NCI-H510A treated with DMSO at 0.1 percent for 48 hours (cell line): ENCODE measurements at regions not wholly inside any gene's neighbourhood (a gene's known extent, or its start where the extent isn't known, plus 50 kb on each side); places are given as distances from the start of the nearest gene placed in this dataset.
"Not testable (repeated sequence)": the region's sequence is repeated elsewhere in the genome, so short reads cannot be mapped to it uniquely, and the experiment has no call there.

Experiments
- DNase-seq: peaks from one replicate; lab custom pipeline; 2025; lab: John Stamatoyannopoulos, UW

DNA sequence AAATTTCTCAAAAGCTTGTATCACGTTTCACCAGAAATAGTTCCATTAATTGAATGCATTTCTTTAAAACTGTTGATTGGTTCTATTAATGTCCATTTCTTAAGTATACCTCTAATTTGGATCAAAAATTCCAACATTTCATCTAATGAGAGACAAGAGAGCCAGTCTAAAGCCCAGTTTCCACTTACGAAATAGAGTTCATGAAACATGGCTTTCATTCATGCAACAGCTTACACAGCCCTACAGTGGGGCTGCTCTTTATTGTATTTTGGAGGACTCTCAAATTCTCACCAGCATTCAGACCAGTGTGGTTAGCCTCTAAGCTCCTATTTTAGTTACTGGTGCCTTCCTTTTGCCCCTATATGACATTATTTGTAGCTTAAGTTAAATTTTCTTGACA is 566.9 kb upstream of the RGMB start:
- no peak for DNase-seq

- DNase-seq, result no peak
These were observed 564.0 kb upstream of the RGMB start for GRCh38 chr5:98209418-98209817.

- no peak for DNase-seq
These were observed 559.0 kb upstream of the RGMB start for GRCh38 chr5:98214240-98215051.

GRCh38 chr5:98217138-98217537 is 556.3 kb upstream of the RGMB start:
- no peak for DNase-seq

DNA sequence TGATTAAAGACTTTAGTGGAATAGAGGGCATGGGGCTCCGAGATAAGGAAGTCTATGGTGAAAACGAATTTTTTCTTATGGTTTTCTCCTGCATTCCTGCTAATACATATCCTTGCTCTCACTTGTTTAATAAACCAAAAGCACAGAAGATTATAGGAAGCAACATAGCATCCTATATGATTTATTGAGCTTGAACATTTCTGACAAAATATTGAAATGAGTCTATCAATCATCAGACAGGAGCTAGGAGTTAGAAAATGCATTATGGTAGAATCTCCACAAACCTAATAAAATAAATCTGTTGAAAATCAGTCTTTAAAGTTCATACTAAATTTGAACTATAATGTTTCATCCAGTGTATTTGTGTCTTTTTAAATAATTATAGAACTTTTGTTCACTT is 554.6 kb upstream of the RGMB start:
- DNase-seq, result no peak

DNA sequence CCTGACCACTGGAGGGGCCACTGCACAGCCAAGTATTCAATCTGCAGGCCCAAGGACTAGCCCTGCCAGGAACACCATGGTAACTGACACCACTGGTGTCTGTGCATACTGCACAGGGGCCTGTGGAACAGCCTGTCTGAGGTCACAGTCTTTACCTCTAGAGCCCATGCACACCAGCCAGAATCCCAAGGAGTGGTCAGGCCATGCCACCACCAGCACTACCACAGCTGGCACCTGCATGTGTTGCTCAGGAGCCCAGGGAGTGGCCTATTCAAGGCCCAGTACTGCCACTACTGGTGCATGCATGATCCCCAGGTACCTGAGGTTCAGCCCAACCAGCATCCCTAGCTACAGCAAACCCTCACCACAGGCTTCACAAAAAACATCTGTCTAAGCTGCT is 546.0 kb upstream of the RGMB start:
- DNase-seq, result no peak

- DNase-seq, result no peak
These were observed 542.4 kb upstream of the RGMB start for GRCh38 chr5:98231089-98231488.

GRCh38 chr5:98237794-98238193 is 535.7 kb upstream of the RGMB start:
- DNase-seq, result not testable (repeated sequence)

GRCh38 chr5:98243972-98244371 is 529.5 kb upstream of the RGMB start:
- DNase-seq, result no peak

DNA sequence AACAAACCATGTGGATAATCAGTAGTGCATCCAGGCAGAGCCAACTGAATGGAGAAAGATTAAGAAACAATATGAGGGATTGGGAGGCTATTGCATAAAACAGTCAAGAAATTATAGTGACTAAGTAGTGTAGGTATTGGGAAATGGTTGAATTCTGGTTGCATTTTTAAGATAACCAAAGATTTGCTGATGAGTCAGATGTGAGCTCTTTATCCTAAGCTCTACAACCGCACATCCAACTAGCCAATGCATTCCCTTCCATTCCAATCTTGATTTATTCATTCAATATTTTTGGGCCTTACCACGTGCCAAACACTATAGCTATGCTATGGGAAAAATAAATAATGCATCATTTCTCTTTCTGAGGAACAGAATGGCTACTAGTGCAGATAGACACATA is 524.5 kb upstream of the RGMB start:
- DNase-seq, result no peak

DNA sequence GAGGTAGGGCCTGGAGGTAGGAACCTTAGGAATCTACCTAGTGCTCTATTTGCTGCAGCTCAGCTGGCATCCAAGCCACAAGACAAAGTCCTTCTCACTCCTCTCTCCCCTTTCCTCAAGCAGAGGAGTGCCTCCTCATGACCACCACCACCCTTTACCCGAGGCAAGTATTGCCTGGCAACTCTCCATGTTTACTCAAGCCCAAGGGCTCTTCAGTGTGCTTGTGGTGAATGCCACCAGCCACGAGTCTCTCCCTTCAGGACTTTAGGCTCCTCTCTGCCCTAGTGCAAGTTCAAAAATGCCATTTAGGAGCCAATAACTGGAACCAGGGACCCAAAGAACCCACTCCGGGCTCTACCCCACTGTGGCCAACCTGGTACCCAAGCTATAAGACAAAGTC is 514.5 kb upstream of the RGMB start:
- peak; percentile 21 for DNase-seq

DNA sequence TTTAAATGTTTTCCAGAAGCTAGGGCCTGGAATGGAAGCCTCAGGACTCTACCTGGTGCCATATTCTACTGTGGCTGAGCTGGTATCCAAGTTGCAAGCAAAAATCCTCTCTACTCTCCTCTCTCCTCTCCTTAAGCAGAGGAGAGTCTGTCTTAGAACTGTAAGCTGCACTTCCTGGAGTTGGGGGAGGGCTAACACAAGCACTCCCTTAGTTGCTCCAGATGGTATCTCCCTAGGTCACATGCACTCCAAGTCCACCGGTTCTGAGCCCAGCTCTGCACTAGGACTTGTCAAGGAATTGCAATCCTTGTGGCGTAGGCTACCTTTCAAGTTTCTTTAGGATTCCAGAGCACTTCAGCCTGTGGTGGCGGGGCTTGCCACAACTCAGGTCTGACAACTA is 513.9 kb upstream of the RGMB start:
- no peak for DNase-seq

- DNase-seq, result no peak
These were observed 510.4 kb upstream of the RGMB start for GRCh38 chr5:98263084-98263483.

DNA sequence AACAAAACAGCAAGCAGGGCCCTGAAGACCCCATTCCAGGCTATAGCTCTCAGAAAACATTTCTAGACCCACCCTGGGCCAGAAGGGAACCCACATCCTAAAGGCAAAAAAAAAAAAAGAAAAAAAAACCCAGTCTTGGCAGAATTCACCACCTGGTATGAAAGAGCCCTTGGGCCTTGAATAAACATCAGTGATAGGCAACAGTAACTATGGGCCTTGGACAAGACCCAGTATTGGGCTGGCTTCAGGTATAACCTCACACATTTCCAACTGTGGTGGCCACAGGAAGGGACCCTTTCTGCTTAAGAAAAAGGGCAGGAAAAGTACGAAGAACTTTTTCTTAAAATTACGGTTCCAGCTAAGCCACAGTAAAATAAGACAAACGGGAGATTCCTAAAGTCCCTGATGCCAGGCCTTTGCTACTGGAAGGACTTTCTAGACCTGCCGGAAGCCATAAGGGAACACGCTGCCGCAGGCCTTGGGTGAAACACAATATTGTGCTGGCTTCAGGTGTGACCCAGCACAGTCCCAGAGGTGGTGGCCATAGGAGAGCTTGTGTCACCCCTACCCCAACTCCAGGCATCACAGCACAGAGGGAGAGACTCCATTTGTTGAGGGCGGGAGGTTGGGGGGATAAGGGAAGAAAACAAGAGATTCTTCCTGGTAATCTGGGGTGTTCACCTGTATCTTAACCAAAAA is 505.2 kb upstream of the RGMB start:
- no peak for DNase-seq

- DNase-seq, result no peak
These were observed 497.5 kb upstream of the RGMB start for GRCh38 chr5:98275980-98276379.

DNA sequence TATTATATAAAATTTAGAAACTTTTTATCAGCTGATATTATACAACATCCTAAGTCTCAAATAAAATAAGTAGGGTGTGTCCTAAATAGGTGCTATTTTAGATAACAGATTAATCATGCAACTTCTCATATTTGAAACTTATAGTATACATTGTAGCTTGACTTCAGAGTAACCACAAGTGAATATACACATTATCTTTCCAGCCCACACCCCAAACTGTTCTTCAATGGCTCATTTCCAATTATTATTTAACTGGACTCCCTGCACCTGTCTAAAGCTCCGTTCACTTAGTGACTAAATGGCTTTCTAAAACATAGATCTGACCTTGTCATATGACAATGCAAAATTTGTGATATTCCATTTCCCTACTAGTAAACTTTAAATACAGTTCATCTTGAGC is 490.9 kb upstream of the RGMB start:
- no peak for DNase-seq

DNA sequence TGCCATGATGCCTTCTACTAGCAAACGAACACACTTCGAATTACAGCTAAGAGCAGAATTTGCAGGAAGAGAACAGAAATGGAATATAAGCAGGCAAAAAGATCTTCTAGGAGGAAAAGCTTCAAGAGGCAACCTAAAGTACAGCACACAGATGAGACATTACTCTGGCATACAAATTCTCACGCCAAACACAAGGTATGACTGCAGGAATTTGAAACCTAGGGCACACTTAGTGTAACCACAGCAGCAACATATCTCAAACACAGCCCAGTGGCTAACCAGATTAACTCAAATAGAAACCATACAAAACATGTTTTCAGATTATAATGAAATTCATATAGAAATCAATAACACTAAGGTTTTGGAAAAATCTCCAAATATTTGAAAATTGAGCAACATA is 481.0 kb upstream of the RGMB start:
- no peak for DNase-seq

DNA sequence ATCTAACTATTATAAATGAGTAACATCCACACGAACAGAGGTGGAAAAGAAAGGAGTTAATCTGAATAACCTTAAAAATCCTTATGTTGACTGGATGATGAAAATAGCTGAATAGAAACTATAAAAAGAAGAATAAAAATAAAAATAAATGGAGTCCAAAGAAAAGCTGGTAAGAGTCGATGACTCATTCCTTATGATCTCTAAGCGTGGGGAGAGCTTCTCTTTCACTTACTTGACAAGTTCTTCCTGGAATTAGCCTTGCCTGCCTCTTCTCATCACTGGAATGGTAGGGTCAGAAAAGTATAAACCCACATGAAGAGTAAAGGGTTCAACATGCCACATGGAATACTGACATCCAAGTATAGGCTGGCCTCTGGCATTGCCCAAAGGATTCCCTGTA is 477.0 kb upstream of the RGMB start:
- DNase-seq, result no peak

- no peak for DNase-seq
These were observed 474.0 kb upstream of the RGMB start for GRCh38 chr5:98299435-98299834.

DNA sequence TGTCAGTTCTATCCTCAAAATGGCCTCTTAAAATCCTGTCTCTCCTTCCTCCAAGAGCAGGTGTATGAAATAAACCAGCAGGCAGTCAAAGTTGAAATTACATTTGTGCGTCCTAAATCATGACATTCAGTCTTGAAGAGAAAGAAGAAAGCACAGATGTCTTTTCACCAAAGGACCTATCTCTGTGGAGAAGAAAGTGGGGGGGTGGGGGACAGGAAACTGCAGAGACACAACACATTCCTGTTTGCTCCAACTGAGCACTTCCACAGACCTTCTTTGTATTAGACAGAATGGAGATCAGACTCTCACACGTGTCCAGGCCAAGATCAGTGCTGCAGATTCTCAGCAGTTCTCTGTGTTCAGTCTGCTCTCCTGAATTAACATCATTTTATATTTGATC is 471.9 kb upstream of the RGMB start:
- DNase-seq, result no peak

DNA sequence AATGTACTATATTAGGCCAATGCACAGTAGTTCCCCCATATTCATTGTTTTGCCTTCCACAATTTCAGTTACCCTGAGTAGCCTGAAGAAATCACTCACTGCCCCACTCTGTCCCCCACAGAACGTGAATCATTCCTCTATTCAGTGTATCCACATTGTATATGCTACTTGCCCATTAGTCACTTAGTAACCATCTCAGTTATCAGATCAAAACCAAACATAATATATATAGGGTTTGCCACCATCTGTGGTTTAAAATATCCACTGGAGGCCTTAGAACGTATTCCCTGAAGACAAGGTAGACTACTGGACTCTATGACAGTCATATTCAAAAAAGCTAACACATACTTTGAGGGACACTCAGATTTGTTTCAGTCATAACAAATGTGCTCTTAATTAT is 465.7 kb upstream of the RGMB start:
- DNase-seq, result no peak

DNA sequence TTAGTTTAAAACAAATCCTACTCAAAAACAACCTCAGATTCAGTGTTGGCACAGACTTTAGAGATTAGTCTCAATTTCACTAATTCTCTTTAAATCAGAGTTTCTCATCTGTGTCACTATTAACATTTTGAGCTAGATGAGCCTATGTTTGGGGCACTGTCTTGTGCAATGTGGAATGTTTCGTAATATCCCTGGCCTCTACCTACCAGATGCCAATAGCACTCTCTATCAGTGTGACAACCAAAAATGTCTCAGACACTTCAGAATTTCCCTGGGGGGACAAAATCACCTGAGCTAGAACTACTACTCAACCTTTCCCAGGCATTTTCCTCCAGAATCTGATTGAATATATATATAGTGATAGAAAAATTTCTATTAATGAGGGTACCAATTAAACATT is 465.2 kb upstream of the RGMB start:
- no peak for DNase-seq

DNA sequence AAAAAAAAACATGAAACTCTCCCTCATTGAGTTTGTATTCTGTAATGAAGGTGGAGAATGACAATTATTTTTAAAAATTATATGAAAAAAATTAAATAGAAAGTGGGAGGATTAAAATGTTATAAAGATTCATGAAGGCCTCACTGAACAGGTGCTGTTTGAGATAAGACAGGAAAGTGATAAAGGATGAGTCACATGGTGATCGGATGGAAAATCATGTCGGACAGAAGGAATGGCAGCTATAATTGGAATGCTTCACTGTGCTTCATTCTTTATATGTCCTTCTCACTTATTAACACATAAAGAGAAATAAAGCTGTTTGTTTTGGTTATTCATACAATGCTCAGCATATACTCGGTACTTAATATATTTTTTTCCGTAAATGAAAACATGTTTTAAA is 464.5 kb upstream of the RGMB start:
- DNase-seq, result no peak
